T-helper 17 cell (primary cell): ENCODE measurements at regions not wholly inside any gene's neighbourhood (a gene's known extent, or its start where the extent isn't known, plus 50 kb on each side); places are given as distances from the start of the nearest gene placed in this dataset.
"Not testable (repeated sequence)": the region's sequence is repeated elsewhere in the genome, so short reads cannot be mapped to it uniquely, and the experiment has no call there.

ENCODE experiments used
- ATAC-seq: fragments of 150-1000 bp; cut with Tn5 transposase; 2 replicates; pipeline ENCODE4 v1.10.0; 2021; ENCODE audit warnings: mild to moderate bottlenecking, moderate library complexity
- DNase-seq, 3 donors: peaks; one replicate each; pipeline versions ENCODE4 v3.0.0 to v3.0.0-alpha.2; 2020 to 2021
- H3K9me3 ChIP-seq: one replicate; pipeline ENCODE4 v1.7.0; 2013; ENCODE audit warnings: low read length, mild to moderate bottlenecking; ENCODE audit not compliant: control insufficient read depth, poor library complexity, severe bottlenecking
- H3K27ac Mint-ChIP-seq: one replicate; pipeline ENCODE4 v1.8.0; 2022; ENCODE audit warnings: mild to moderate bottlenecking, moderate library complexity, mixed read lengths
- H3K27me3 Mint-ChIP-seq: one replicate; pipeline ENCODE4 v1.8.0; 2022; ENCODE audit warnings: mixed read lengths
- H3K36me3 Mint-ChIP-seq: one replicate; pipeline ENCODE4 v1.8.0; 2022; ENCODE audit warnings: low read depth, mixed read lengths
- H3K4me1 Mint-ChIP-seq: one replicate; pipeline ENCODE4 v1.8.0; 2022; ENCODE audit warnings: mild to moderate bottlenecking, mixed read lengths
- H3K4me3 Mint-ChIP-seq: one replicate; pipeline ENCODE4 v1.8.0; 2022; ENCODE audit warnings: mild to moderate bottlenecking, moderate library complexity, mixed read lengths

DNA sequence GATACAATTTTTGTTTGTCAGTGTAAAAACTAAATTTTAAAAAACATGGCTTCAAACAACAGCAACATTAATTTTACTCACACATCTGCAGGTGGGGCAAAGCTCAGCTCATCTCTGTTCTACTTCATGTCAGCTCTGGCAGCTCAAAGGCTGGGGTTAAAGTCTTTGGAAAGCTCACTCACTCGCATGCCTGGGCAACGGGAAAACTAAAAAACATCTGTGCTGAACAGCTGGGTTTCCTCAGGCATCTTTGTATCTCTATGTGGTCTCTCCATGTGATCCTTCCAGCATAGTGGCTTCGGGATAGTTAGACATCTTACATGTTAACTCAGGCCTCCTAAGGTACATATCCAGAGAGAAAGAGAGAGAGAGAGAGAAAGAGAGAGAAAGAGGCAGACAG is 499.6 kb downstream of the RFPL4B start:
- Mint-ChIP-seq H3K4me3 (no peak overlapping the region), H3K27ac (no peak overlapping the region), H3K36me3 (no peaks in the 10 kb centered on the region), H3K4me1 (no peaks in the 10 kb centered on the region), H3K27me3 (no peaks in the 10 kb centered on the region)
- ATAC-seq: no peak
- no peaks in the 10 kb centered on the region for H3K9me3 ChIP-seq
- no peak for DNase-seq

GRCh38 chr6:112851146-112851545 is 504.0 kb downstream of the RFPL4B start:
- no peak for ATAC-seq
- no peak overlapping the region for H3K27ac Mint-ChIP-seq
- no peaks in the 10 kb centered on the region for H3K9me3 ChIP-seq
- no peak overlapping the region for H3K4me3 Mint-ChIP-seq
- H3K27me3 Mint-ChIP-seq: no peaks in the 10 kb centered on the region
- DNase-seq: no peak
- H3K4me1 Mint-ChIP-seq: no peaks in the 10 kb centered on the region
- H3K36me3 Mint-ChIP-seq: no peaks in the 10 kb centered on the region

- Mint-ChIP-seq H3K27me3 (no peaks in the 10 kb centered on the region), H3K27ac (no peak overlapping the region), H3K4me1 (no peaks in the 10 kb centered on the region), H3K36me3 (no peaks in the 10 kb centered on the region), H3K4me3 (no peak overlapping the region)
- H3K9me3 ChIP-seq: no peaks in the 10 kb centered on the region
- DNase-seq: no peak
- no peak for ATAC-seq
Observed at GRCh38 chr6:112853162-112853561, 506.0 kb downstream of the RFPL4B start.

- no peak overlapping the region for H3K27ac Mint-ChIP-seq
- H3K36me3 Mint-ChIP-seq: no peaks in the 10 kb centered on the region
- no peak overlapping the region for H3K4me3 Mint-ChIP-seq
- ATAC-seq (no peak), DNase-seq (no peak)
- no peaks in the 10 kb centered on the region for H3K27me3 Mint-ChIP-seq
- no peaks in the 10 kb centered on the region for H3K9me3 ChIP-seq
- H3K4me1 Mint-ChIP-seq: no peaks in the 10 kb centered on the region
Observed at GRCh38 chr6:112863753-112864152, 516.6 kb downstream of the RFPL4B start.

DNA sequence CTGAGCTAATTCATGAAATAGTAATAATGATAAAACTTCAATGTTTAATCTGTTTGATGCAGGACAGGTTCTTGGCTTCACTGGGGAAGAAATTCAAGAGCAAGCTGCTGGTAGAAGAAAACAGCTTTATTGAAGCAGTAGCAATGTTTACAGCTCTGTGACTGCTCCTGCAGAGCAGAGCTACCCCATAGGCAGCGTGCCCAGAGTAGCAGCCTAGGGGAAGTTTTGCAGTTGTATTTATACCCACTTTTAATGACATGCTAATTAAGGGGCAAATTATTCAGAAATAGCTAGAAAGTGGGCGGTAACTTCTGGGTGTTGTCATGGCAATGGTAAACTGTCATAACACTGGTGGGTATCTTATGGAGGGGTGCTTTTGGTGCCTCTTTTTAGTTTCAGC is 518.0 kb downstream of the RFPL4B start:
- no peaks in the 10 kb centered on the region for H3K36me3 Mint-ChIP-seq
- H3K27ac Mint-ChIP-seq: no peak overlapping the region
- DNase-seq (no peak), ATAC-seq (no peak)
- H3K4me1 Mint-ChIP-seq: no peaks in the 10 kb centered on the region
- no peak overlapping the region for H3K4me3 Mint-ChIP-seq
- no peaks in the 10 kb centered on the region for H3K27me3 Mint-ChIP-seq
- H3K9me3 ChIP-seq: no peaks in the 10 kb centered on the region

DNA sequence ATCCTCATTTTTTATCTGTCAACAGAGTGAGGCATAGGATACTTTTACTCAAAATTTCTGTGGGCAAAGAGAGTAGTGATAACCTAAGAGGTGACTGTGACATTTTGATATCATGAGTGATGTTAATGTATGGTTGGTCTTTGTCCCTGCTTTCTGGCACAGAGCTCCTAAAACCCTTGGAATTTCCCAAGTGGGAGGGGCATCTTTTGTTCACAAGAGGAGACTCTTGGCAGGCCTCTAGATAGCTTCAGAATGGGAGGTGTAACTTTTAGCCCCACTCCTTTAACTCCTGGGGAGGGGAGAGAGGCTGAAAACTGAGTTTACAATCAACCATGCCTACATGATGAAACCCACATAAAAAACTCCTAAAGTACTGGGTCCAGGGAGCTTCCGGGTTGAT is 527.8 kb downstream of the RFPL4B start:
- H3K27me3 Mint-ChIP-seq: no peaks in the 10 kb centered on the region
- H3K4me3 Mint-ChIP-seq: no peak overlapping the region
- H3K4me1 Mint-ChIP-seq: no peaks in the 10 kb centered on the region
- ATAC-seq: no peak
- no peak overlapping the region for H3K27ac Mint-ChIP-seq
- H3K9me3 ChIP-seq: no peaks in the 10 kb centered on the region
- H3K36me3 Mint-ChIP-seq: no peaks in the 10 kb centered on the region
- no peak for DNase-seq

GRCh38 chr6:112877134-112878100 is 530.3 kb downstream of the RFPL4B start:
- H3K4me1 Mint-ChIP-seq: no peaks in the 10 kb centered on the region
- H3K4me3 Mint-ChIP-seq: no peak overlapping the region
- no peak overlapping the region for H3K27ac Mint-ChIP-seq
- no peak for DNase-seq
- H3K9me3 ChIP-seq: no peaks in the 10 kb centered on the region
- ATAC-seq: no peak
- H3K36me3 Mint-ChIP-seq: no peaks in the 10 kb centered on the region
- H3K27me3 Mint-ChIP-seq: no peaks in the 10 kb centered on the region

- ATAC-seq: peak; percentile 27
- Mint-ChIP-seq H3K27me3 (no peaks in the 10 kb centered on the region), H3K27ac (no peak overlapping the region), H3K4me3 (peak overlapping the region; percentile 39), H3K4me1 (no peaks in the 10 kb centered on the region), H3K36me3 (no peaks in the 10 kb centered on the region)
- DNase-seq: peak in 1 of 3 donors; percentile 12
- no peaks in the 10 kb centered on the region for H3K9me3 ChIP-seq
Observed at GRCh38 chr6:112879920-112880413, 532.8 kb downstream of the RFPL4B start.

- no peaks in the 10 kb centered on the region for H3K27me3 Mint-ChIP-seq
- ATAC-seq: no peak
- H3K27ac Mint-ChIP-seq: no peak overlapping the region
Observed at GRCh38 chr6:112881027-112881426, 533.9 kb downstream of the RFPL4B start.

GRCh38 chr6:112881828-112882780 is 535.0 kb downstream of the RFPL4B start:
- ATAC-seq (no peak), DNase-seq (no peak)
- Mint-ChIP-seq H3K27me3 (no peaks in the 10 kb centered on the region), H3K4me1 (no peaks in the 10 kb centered on the region), H3K4me3 (no peak overlapping the region), H3K27ac (no peak overlapping the region), H3K36me3 (no peaks in the 10 kb centered on the region)
- no peaks in the 10 kb centered on the region for H3K9me3 ChIP-seq

More at GRCh38 chr6:112881027-112881426, 533.9 kb downstream of the RFPL4B start:
- H3K4me3 Mint-ChIP-seq: no peak overlapping the region
- no peak for DNase-seq
- no peaks in the 10 kb centered on the region for H3K9me3 ChIP-seq
- H3K4me1 Mint-ChIP-seq: no peaks in the 10 kb centered on the region
- H3K36me3 Mint-ChIP-seq: no peaks in the 10 kb centered on the region

DNA sequence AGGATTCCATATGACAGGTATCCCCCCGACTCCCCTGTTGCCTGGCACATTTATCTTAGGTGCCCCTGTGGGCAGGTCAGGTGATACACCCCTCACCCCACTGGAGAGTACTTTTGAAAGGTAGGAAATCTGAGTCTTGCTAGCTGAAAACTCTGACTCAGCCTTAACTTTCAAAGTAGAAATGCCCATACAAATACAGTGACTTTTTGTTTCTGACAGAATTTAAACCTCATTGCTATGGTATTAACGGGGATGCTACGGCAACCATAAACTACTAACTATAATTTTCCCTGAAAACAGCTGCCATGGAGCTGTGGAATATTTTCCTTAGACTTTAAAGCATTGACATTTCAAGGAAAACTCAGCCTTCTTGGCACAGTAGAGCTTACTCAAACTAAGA is 536.0 kb downstream of the RFPL4B start:
- H3K4me3 Mint-ChIP-seq: no peak overlapping the region
- H3K9me3 ChIP-seq: no peaks in the 10 kb centered on the region
- no peak overlapping the region for H3K27ac Mint-ChIP-seq
- no peak for ATAC-seq
- no peak for DNase-seq
- H3K27me3 Mint-ChIP-seq: no peaks in the 10 kb centered on the region
- no peaks in the 10 kb centered on the region for H3K4me1 Mint-ChIP-seq
- no peaks in the 10 kb centered on the region for H3K36me3 Mint-ChIP-seq

- Mint-ChIP-seq H3K27ac (no peak overlapping the region), H3K36me3 (no peaks in the 10 kb centered on the region), H3K4me3 (no peak overlapping the region), H3K27me3 (no peaks in the 10 kb centered on the region), H3K4me1 (no peaks in the 10 kb centered on the region)
- no peak for DNase-seq
- no peak for ATAC-seq
- H3K9me3 ChIP-seq: no peaks in the 10 kb centered on the region
Observed at GRCh38 chr6:112886415-112886814, 539.3 kb downstream of the RFPL4B start.

- not testable (repeated sequence) for DNase-seq, H3K36me3 Mint-ChIP-seq, H3K27me3 Mint-ChIP-seq, ATAC-seq, H3K27ac Mint-ChIP-seq, H3K4me1 Mint-ChIP-seq, H3K9me3 ChIP-seq, H3K4me3 Mint-ChIP-seq
Observed at GRCh38 chr6:112887424-112887823, 540.3 kb downstream of the RFPL4B start.
